HG02884 (cell line): ENCODE measurements at regions not wholly inside any gene's neighbourhood (a gene's known extent, or its start where the extent isn't known, plus 50 kb on each side); places are given as distances from the start of the nearest gene placed in this dataset.

Source experiments
- ATAC-seq: cut with Tn5 transposase; IDR thresholded peaks from one replicate; pipeline ENCODE4 v1.9.1; 2021; ENCODE audit warnings: mild to moderate bottlenecking, moderate library complexity; ENCODE audit not compliant: unreplicated experiment

DNA sequence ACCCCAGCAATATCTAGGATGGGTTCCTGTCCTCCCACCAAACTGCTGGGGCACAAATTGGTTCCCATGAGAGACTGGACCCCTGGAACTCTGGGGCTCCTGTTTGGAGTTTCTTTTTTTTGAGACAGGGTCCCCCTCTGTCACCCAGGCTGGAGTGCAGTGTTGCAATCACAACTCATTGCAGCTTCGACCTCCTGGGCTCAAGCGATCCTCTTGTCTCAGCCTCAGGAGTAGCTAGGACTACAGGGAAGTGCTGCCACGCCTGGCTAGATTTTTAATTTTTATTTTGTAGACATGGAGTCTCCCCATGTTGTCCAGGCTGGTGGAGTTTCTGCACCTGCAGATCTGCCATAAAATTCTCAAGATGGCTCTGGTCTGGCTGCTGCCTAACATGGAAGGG lies 56.3 kb upstream of the BRD7 start:
- ATAC-seq = no peak

DNA sequence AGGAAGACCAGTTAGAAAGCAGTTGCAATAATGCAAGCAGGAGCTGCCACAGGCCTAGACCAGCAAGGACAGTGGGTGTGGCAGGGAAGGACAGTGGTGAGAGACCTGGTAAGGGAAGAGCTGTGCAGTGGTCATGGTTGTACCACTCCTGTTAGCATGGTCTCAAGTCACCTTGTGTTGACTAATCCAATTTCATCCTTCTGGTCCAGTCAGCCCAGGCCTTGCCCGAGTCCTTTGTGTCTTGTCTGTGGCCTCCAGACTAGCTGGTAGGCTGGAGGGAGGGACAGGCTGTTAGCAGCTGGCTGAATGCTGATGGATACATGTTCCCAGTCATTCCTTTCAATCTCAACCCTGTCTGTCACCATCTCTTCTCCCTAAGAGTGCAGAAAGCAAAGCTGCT lies 54.1 kb upstream of the BRD7 start:
- ATAC-seq = no peak

DNA sequence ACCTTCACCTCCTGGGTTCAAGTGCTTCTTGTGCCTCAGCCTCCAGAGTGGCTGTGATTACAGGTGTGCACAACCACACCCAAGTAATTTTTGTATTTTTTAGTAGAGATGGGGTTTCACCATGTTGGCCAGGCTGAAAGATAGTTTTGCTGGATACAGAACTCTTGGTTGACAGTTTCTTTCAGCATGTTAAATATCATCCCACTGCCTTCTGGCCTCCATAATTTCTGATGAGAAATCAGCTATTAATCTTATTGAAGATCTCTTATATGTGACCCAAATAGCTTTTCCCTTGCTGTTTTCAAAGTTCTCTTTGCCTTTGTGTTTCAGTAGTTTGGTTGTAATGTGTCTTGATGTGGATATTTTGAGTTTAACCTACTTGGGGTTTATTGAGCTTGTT lies 50.3 kb upstream of the BRD7 start:
- no peak for ATAC-seq
